ENCODE measurements at regions not wholly inside any gene's neighbourhood (a gene's known extent, or its start where the extent isn't known, plus 50 kb on each side); places are given as distances from the start of the nearest gene placed in this dataset.

GRCh38 chr4:164287173-164287572 is 466.8 kb upstream of the SMIM31 start:
- no peak overlapping the region for H2BK12ac ChIP-seq (ENCODE audit: insufficient read length, low read depth, low read length)
- no peaks in the 10 kb centered on the region for H3K4me1 ChIP-seq (ENCODE audit: insufficient read depth, low read length)
- H2BK5ac ChIP-seq (ENCODE audit: insufficient read length, low read length), result no peak overlapping the region
- H4K91ac ChIP-seq (ENCODE audit: insufficient read length, low read depth, low read length), result no peak overlapping the region
- H3K56ac ChIP-seq (ENCODE audit: insufficient read length, low read depth, low read length), result no peak overlapping the region
- no peaks in the 10 kb centered on the region for H3K23me2 ChIP-seq (ENCODE audit: insufficient read length, low read depth, low read length, poor library complexity, severe bottlenecking)
- H4K20me1 ChIP-seq (ENCODE audit: control insufficient read depth, insufficient read depth, insufficient read length), result no peaks in the 10 kb centered on the region
- no peak overlapping the region for H3K23ac ChIP-seq (ENCODE audit: insufficient read length, low read depth, low read length)
- Mint-ChIP-seq H3K27ac (no peak overlapping the region), H3K4me1 (no peaks in the 10 kb centered on the region), H3K27me3 (ENCODE audit: low read depth) (no peaks in the 10 kb centered on the region), H3K4me3 (no peak overlapping the region), H3K9me3 (no peaks in the 10 kb centered on the region), H3K36me3 (ENCODE audit: insufficient read depth in 1 of 3, low read depth in 3 of 3) (no peaks in the 10 kb centered on the region)
- no peaks in the 10 kb centered on the region for H3K79me2 ChIP-seq (ENCODE audit: insufficient read depth, low read length)
- H3T11ph ChIP-seq (ENCODE audit: low read length), result no peak overlapping the region
- H2BK20ac ChIP-seq (ENCODE audit: low read depth, low read length, poor library complexity, severe bottlenecking), result no peak overlapping the region
- TF ChIP-seq, protein P1, sequence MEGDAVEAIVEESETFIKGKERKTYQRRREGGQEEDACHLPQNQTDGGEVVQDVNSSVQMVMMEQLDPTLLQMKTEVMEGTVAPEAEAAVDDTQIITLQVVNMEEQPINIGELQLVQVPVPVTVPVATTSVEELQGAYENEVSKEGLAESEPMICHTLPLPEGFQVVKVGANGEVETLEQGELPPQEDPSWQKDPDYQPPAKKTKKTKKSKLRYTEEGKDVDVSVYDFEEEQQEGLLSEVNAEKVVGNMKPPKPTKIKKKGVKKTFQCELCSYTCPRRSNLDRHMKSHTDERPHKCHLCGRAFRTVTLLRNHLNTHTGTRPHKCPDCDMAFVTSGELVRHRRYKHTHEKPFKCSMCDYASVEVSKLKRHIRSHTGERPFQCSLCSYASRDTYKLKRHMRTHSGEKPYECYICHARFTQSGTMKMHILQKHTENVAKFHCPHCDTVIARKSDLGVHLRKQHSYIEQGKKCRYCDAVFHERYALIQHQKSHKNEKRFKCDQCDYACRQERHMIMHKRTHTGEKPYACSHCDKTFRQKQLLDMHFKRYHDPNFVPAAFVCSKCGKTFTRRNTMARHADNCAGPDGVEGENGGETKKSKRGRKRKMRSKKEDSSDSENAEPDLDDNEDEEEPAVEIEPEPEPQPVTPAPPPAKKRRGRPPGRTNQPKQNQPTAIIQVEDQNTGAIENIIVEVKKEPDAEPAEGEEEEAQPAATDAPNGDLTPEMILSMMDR (conservative IDR thresholded peaks at IDR 0.05), result no peak
- no peak overlapping the region for H2AFZ ChIP-seq (ENCODE audit: low read length)
- no CpG with 5 or more reads among the region's 6 CpGs for WGBS (ENCODE audit: extremely low coverage, insufficient read length, low lambda C conversion rate)
- no peak overlapping the region for H3K9ac ChIP-seq (ENCODE audit: extremely low read depth, insufficient read length, low read length)
- H3K27me3 ChIP-seq (ENCODE audit: insufficient read depth, low read length), result no peaks in the 10 kb centered on the region
- no peak overlapping the region for H2BK120ac ChIP-seq (ENCODE audit: low read depth, low read length, poor library complexity, severe bottlenecking)
- no peak overlapping the region for H4K8ac ChIP-seq (replicated peaks; ENCODE audit: insufficient read length, low read depth, low read length)
- no peak overlapping the region for H2AK5ac ChIP-seq (ENCODE audit: insufficient read length, low read length)
- H3K4me2 ChIP-seq (ENCODE audit: insufficient read depth, insufficient read length, low read length), result no peak overlapping the region
- H3K4ac ChIP-seq (ENCODE audit: low read depth, low read length), result no peak overlapping the region
- H2BK15ac ChIP-seq (ENCODE audit: low read depth, low read length), result no peak overlapping the region
- H3K18ac ChIP-seq (ENCODE audit: insufficient read length, low read depth, low read length), result no peak overlapping the region
- H3K27ac ChIP-seq (ENCODE audit: insufficient read length, low read depth, low read length), result no peak overlapping the region
- no peaks in the 10 kb centered on the region for H3K9me3 ChIP-seq (ENCODE audit: control insufficient read depth, low read depth, low read length)
- no peak overlapping the region for H4K5ac ChIP-seq (ENCODE audit: insufficient read length, low read depth, low read length)
- H3K14ac ChIP-seq (ENCODE audit: insufficient read depth, low read length), result no peak overlapping the region
- H3K79me1 ChIP-seq (ENCODE audit: insufficient read depth, low read depth, low read length, poor library complexity, severe bottlenecking), result no peaks in the 10 kb centered on the region
- DNase-seq, result no peak
